Left ventricle myocardium inferior (tissue), 1 donor: ENCODE measurements at regions not wholly inside any gene's neighbourhood (a gene's known extent, or its start where the extent isn't known, plus 50 kb on each side); places are given as distances from the start of the nearest gene placed in this dataset.

Experiments
- DNase-seq: peaks from one replicate; pipeline ENCODE4 v3.0.0-alpha.2; 2020
- H3K27ac ChIP-seq: fragments of 200-600 bp; replicated peaks from 2 replicates; pipeline ENCODE4 v1.8.0; 2021
- H3K27me3 ChIP-seq: fragments of 200-600 bp; 2 replicates; pipeline ENCODE4 v1.8.0; 2021; ENCODE audit warnings: low read depth
- H3K36me3 ChIP-seq: fragments of 200-600 bp; 2 replicates; pipeline ENCODE4 v1.8.0; 2021
- H3K4me1 ChIP-seq: fragments of 200-600 bp; 2 replicates; pipeline ENCODE4 v1.8.0; 2021
- H3K4me3 ChIP-seq: fragments of 200-600 bp; 2 replicates; pipeline ENCODE4 v1.8.0; 2021; ENCODE audit warnings: mild to moderate bottlenecking, moderate library complexity
- H3K9me3 ChIP-seq: fragments of 200-600 bp; replicated peaks from 2 replicates; pipeline ENCODE4 v1.8.0; 2021
- CTCF ChIP-seq: fragments of 200-600 bp; IDR thresholded peaks from 2 replicates; pipeline ENCODE4 v1.8.0; 2021; ENCODE audit warnings: antibody characterized with exemption, mild to moderate bottlenecking, borderline replicate concordance
- intact Hi-C: fragments of 100-400 bp; cut with micrococcal nuclease; formaldehyde crosslinking; loops from one replicate; pipeline ENCODE4 v1.11.0; 2022
- donor health status: DM: no; HTN: yes; CAD: no; lungs with severe emphysema.

- intact Hi-C loops: no loop called here
- TF ChIP-seq CTCF: no peak
- no peaks in the 10 kb centered on the region for H3K27me3 ChIP-seq
- no peaks in the 10 kb centered on the region for H3K36me3 ChIP-seq
- no peaks in the 10 kb centered on the region for H3K9me3 ChIP-seq
- H3K4me1 ChIP-seq: peaks cover 44% of the 10 kb centered on the region
- H3K27ac ChIP-seq: no peak overlapping the region
- H3K4me3 ChIP-seq: no peak overlapping the region
- DNase-seq: no peak
Measured at GRCh38 chr6:159118924-159119323, 50.3 kb upstream of the FNDC1 start.

- no peaks in the 10 kb centered on the region for H3K36me3 ChIP-seq
- H3K4me1 ChIP-seq: peaks cover 32% of the 10 kb centered on the region
- DNase-seq: no peak
- no peaks in the 10 kb centered on the region for H3K9me3 ChIP-seq
- intact Hi-C loops: no loop called here
- peak overlapping the region; percentile 17 for H3K27ac ChIP-seq
- no peak overlapping the region for H3K4me3 ChIP-seq
- no peaks in the 10 kb centered on the region for H3K27me3 ChIP-seq
- TF ChIP-seq CTCF: no peak
Measured at GRCh38 chr6:159117563-159117962, 51.6 kb upstream of the FNDC1 start.

- Histone ChIP-seq H3K27ac (peak overlapping the region; percentile 17), H3K36me3 (no peaks in the 10 kb centered on the region), H3K4me1 (peaks cover 29% of the 10 kb centered on the region), H3K4me3 (no peak overlapping the region), H3K27me3 (no peaks in the 10 kb centered on the region), H3K9me3 (no peaks in the 10 kb centered on the region)
- intact Hi-C loops: no loop called here
- TF ChIP-seq CTCF: no peak
- no peak for DNase-seq
Measured at GRCh38 chr6:159117046-159117445, 52.2 kb upstream of the FNDC1 start.

- DNase-seq: peak; percentile 28
- Histone ChIP-seq H3K9me3 (no peaks in the 10 kb centered on the region), H3K36me3 (no peaks in the 10 kb centered on the region), H3K27me3 (no peaks in the 10 kb centered on the region), H3K4me1 (peaks cover 22% of the 10 kb centered on the region), H3K4me3 (no peak overlapping the region), H3K27ac (peak overlapping the region; percentile 17)
- no peak for TF ChIP-seq CTCF
- intact Hi-C loops: no loop called here
Measured at GRCh38 chr6:159116343-159116742, 52.9 kb upstream of the FNDC1 start.

GRCh38 chr6:159114569-159114968 is 54.6 kb upstream of the FNDC1 start:
- intact Hi-C loops: no loop called here
- Histone ChIP-seq H3K4me3 (no peak overlapping the region), H3K27ac (no peak overlapping the region)

More at GRCh38 chr6:159114569-159114968, 54.6 kb upstream of the FNDC1 start:
- no peaks in the 10 kb centered on the region for H3K9me3 ChIP-seq
- no peaks in the 10 kb centered on the region for H3K36me3 ChIP-seq
- no peaks in the 10 kb centered on the region for H3K27me3 ChIP-seq
- peak; percentile 9 for TF ChIP-seq CTCF
- no peak for DNase-seq
- H3K4me1 ChIP-seq: peaks cover 29% of the 10 kb centered on the region
